ENCODE measurements at regions not wholly inside any gene's neighbourhood (a gene's known extent, or its start where the extent isn't known, plus 50 kb on each side); places are given as distances from the start of the nearest gene placed in this dataset.

GRCh38 chr2:47251404-47251675 is 75.0 kb upstream of the CALM2 start:
- no CpG with 5 or more reads among the region's 3 CpGs for WGBS (ENCODE audit: insufficient coverage)

GRCh38 chr2:47250586-47251403 is 74.5 kb upstream of the CALM2 start:
- Histone ChIP-seq H3K4me1 (ENCODE audit: control insufficient read depth, insufficient read depth, low read length) (peaks cover 12% of the 10 kb centered on the region), H3K36me3 (ENCODE audit: control insufficient read depth, insufficient read depth, low read length) (no peaks in the 10 kb centered on the region), H3K9me3 (replicated peaks; ENCODE audit: control insufficient read depth, low read depth, low read length) (no peaks in the 10 kb centered on the region), H3K27me3 (ENCODE audit: control insufficient read depth, insufficient read depth, low read length) (no peaks in the 10 kb centered on the region), H3K4me3 (ENCODE audit: low read length) (no peak overlapping the region), H3K27ac (ENCODE audit: low read length) (no peak overlapping the region)
- DNase-seq, result no peak
- 56% methylated on average over 3 of the region's 11 CpGs for WGBS (ENCODE audit: insufficient coverage)

More at GRCh38 chr2:47251404-47251675, 75.0 kb upstream of the CALM2 start:
- H3K27ac ChIP-seq (ENCODE audit: low read length), result no peak overlapping the region
- DNase-seq, result no peak
- peaks cover 12% of the 10 kb centered on the region for H3K4me1 ChIP-seq (ENCODE audit: control insufficient read depth, insufficient read depth, low read length)
- H3K9me3 ChIP-seq (replicated peaks; ENCODE audit: control insufficient read depth, low read depth, low read length), result no peaks in the 10 kb centered on the region
- H3K36me3 ChIP-seq (ENCODE audit: control insufficient read depth, insufficient read depth, low read length), result no peaks in the 10 kb centered on the region
- H3K4me3 ChIP-seq (ENCODE audit: low read length), result no peak overlapping the region
- no peaks in the 10 kb centered on the region for H3K27me3 ChIP-seq (ENCODE audit: control insufficient read depth, insufficient read depth, low read length)

GRCh38 chr2:47249931-47250330 is 73.6 kb upstream of the CALM2 start:
- no peaks in the 10 kb centered on the region for H3K36me3 ChIP-seq (ENCODE audit: control insufficient read depth, insufficient read depth, low read length)
- no peaks in the 10 kb centered on the region for H3K27me3 ChIP-seq (ENCODE audit: control insufficient read depth, insufficient read depth, low read length)
- no peak for DNase-seq
- no peaks in the 10 kb centered on the region for H3K9me3 ChIP-seq (replicated peaks; ENCODE audit: control insufficient read depth, low read depth, low read length)
- no peak overlapping the region for H3K4me3 ChIP-seq (ENCODE audit: low read length)
- no peak overlapping the region for H3K27ac ChIP-seq (ENCODE audit: low read length)
- WGBS (ENCODE audit: insufficient coverage), result 80% methylated on average over 1 of the region's 6 CpGs
- peaks cover 12% of the 10 kb centered on the region for H3K4me1 ChIP-seq (ENCODE audit: control insufficient read depth, insufficient read depth, low read length)

- peaks cover 12% of the 10 kb centered on the region for H3K4me1 ChIP-seq (ENCODE audit: control insufficient read depth, insufficient read depth, low read length)
- no peak for DNase-seq
Measured at GRCh38 chr2:47249157-47249900, 73.0 kb upstream of the CALM2 start.

GRCh38 chr2:47243596-47244323 is 67.4 kb upstream of the CALM2 start:
- peak; percentile 40 for DNase-seq
- H3K27me3 ChIP-seq (ENCODE audit: control insufficient read depth, insufficient read depth, low read length), result no peaks in the 10 kb centered on the region
- WGBS (ENCODE audit: insufficient coverage), result 31% methylated on average over 6 of the region's 14 CpGs
- H3K36me3 ChIP-seq (ENCODE audit: control insufficient read depth, insufficient read depth, low read length), result no peaks in the 10 kb centered on the region
- H3K4me1 ChIP-seq (ENCODE audit: control insufficient read depth, insufficient read depth, low read length), result peaks cover 13% of the 10 kb centered on the region
- H3K27ac ChIP-seq (ENCODE audit: low read length), result no peak overlapping the region
- no peaks in the 10 kb centered on the region for H3K9me3 ChIP-seq (replicated peaks; ENCODE audit: control insufficient read depth, low read depth, low read length)
- no peak overlapping the region for H3K4me3 ChIP-seq (ENCODE audit: low read length)

More at GRCh38 chr2:47249157-47249900, 73.0 kb upstream of the CALM2 start:
- Histone ChIP-seq H3K9me3 (replicated peaks; ENCODE audit: control insufficient read depth, low read depth, low read length) (no peaks in the 10 kb centered on the region), H3K4me3 (ENCODE audit: low read length) (no peak overlapping the region), H3K27me3 (ENCODE audit: control insufficient read depth, insufficient read depth, low read length) (no peaks in the 10 kb centered on the region), H3K27ac (ENCODE audit: low read length) (no peak overlapping the region), H3K36me3 (ENCODE audit: control insufficient read depth, insufficient read depth, low read length) (no peaks in the 10 kb centered on the region)
- WGBS (ENCODE audit: insufficient coverage), result 32% methylated on average over 7 of the region's 13 CpGs

GRCh38 chr2:47241715-47242114 is 65.4 kb upstream of the CALM2 start:
- Histone ChIP-seq H3K4me3 (ENCODE audit: low read length) (no peak overlapping the region), H3K4me1 (ENCODE audit: control insufficient read depth, insufficient read depth, low read length) (peaks cover 29% of the 10 kb centered on the region), H3K27ac (ENCODE audit: low read length) (no peak overlapping the region), H3K9me3 (replicated peaks; ENCODE audit: control insufficient read depth, low read depth, low read length) (no peaks in the 10 kb centered on the region), H3K36me3 (ENCODE audit: control insufficient read depth, insufficient read depth, low read length) (no peaks in the 10 kb centered on the region), H3K27me3 (ENCODE audit: control insufficient read depth, insufficient read depth, low read length) (no peaks in the 10 kb centered on the region)
- DNase-seq, result no peak
- no CpG with 5 or more reads among the region's 6 CpGs for WGBS (ENCODE audit: insufficient coverage)

- DNase-seq, result no peak
- 54% methylated on average over 4 of the region's 8 CpGs for whole genome bisulfite sequencing (ENCODE audit: insufficient coverage)
Measured at GRCh38 chr2:47239119-47239969, 63.0 kb upstream of the CALM2 start.

GRCh38 chr2:47238638-47239037 is 62.3 kb upstream of the CALM2 start:
- Histone ChIP-seq H3K9me3 (replicated peaks; ENCODE audit: control insufficient read depth, low read depth, low read length) (no peaks in the 10 kb centered on the region), H3K27ac (ENCODE audit: low read length) (no peak overlapping the region), H3K36me3 (ENCODE audit: control insufficient read depth, insufficient read depth, low read length) (no peaks in the 10 kb centered on the region), H3K4me3 (ENCODE audit: low read length) (no peak overlapping the region), H3K4me1 (ENCODE audit: control insufficient read depth, insufficient read depth, low read length) (peaks cover 29% of the 10 kb centered on the region), H3K27me3 (ENCODE audit: control insufficient read depth, insufficient read depth, low read length) (peaks cover 2% of the 10 kb centered on the region)
- peak; percentile 36 for DNase-seq
- 67% methylated on average over 1 of the region's 1 CpG for WGBS (ENCODE audit: insufficient coverage)

More at GRCh38 chr2:47239119-47239969, 63.0 kb upstream of the CALM2 start:
- Histone ChIP-seq H3K36me3 (ENCODE audit: control insufficient read depth, insufficient read depth, low read length) (no peaks in the 10 kb centered on the region), H3K9me3 (replicated peaks; ENCODE audit: control insufficient read depth, low read depth, low read length) (no peaks in the 10 kb centered on the region), H3K27ac (ENCODE audit: low read length) (no peak overlapping the region), H3K27me3 (ENCODE audit: control insufficient read depth, insufficient read depth, low read length) (no peaks in the 10 kb centered on the region), H3K4me3 (ENCODE audit: low read length) (no peak overlapping the region), H3K4me1 (ENCODE audit: control insufficient read depth, insufficient read depth, low read length) (peaks cover 32% of the 10 kb centered on the region)

- WGBS (ENCODE audit: insufficient coverage), result 47% methylated on average over 3 of the region's 12 CpGs
- Histone ChIP-seq H3K27ac (ENCODE audit: low read length) (no peak overlapping the region), H3K36me3 (ENCODE audit: control insufficient read depth, insufficient read depth, low read length) (no peaks in the 10 kb centered on the region), H3K4me3 (ENCODE audit: low read length) (no peak overlapping the region), H3K9me3 (replicated peaks; ENCODE audit: control insufficient read depth, low read depth, low read length) (no peaks in the 10 kb centered on the region), H3K27me3 (ENCODE audit: control insufficient read depth, insufficient read depth, low read length) (peaks cover 3% of the 10 kb centered on the region), H3K4me1 (ENCODE audit: control insufficient read depth, insufficient read depth, low read length) (peaks cover 28% of the 10 kb centered on the region)
- DNase-seq, result peak; percentile 63
Measured at GRCh38 chr2:47237375-47238334, 61.3 kb upstream of the CALM2 start.

Measured in muscle of leg (tissue), 3 donors.